Heart left ventricle (tissue), 13 donors: ENCODE measurements at regions not wholly inside any gene's neighbourhood (a gene's known extent, or its start where the extent isn't known, plus 50 kb on each side); places are given as distances from the start of the nearest gene placed in this dataset.

Source experiments
- CTCF ChIP-seq, 12 donors: fragments of 200-600 bp; sonication (generic) in 4 of 12; IDR thresholded peaks; one replicate each; pipeline versions ENCODE4 v1.5.0 to v1.8.0; 2018 to 2022; ENCODE audit warnings: antibody characterized with exemption in 12 of 12, mild to moderate bottlenecking in 5 of 12
- POLR2A ChIP-seq, 2 donors: fragments of 450-650 bp; IDR thresholded peaks; one replicate each; pipeline ENCODE4 v1.6.1; 2017; ENCODE audit warnings: antibody characterized with exemption in 2 of 2, mild to moderate bottlenecking in 2 of 2, moderate library complexity in 2 of 2
- donor health status: ischemic (EF 13 %, LVEDD 7.1; RV severe dilation, severe dysfunction).
- donor health status: DM: no; HTN: yes; CAD: no.
- donor health status: DM: no; HTN: no; CAD: no.
- donor health status: ischemic (EF 25% LVEDD 6.9; RV normal size, moderate dysfunction).
- donor health status: ischemic (EF 25% LVEDD 5.7; RV mildly dilated, moderate dysfunction).
- donor health status: ischemic (EF 35%, LVEDD 5.7; RV mildly dilated, moderate dysfunction).
- donor health status: nonischemic (EF 11% LVEDD 7.7; RV severe dilation, severe dysfunction).
- donor health status: DM: yes; HTN: yes; CAD: no.
- donor health status: PGD.
- donor health status: ischemic (EF 29% LVEDD 5.4; RV normal size, mild dysfunction).
- donor health status: nonischemic (EF 23%, LVEDD 6.1; RV moderate dilation, normal function).

DNA sequence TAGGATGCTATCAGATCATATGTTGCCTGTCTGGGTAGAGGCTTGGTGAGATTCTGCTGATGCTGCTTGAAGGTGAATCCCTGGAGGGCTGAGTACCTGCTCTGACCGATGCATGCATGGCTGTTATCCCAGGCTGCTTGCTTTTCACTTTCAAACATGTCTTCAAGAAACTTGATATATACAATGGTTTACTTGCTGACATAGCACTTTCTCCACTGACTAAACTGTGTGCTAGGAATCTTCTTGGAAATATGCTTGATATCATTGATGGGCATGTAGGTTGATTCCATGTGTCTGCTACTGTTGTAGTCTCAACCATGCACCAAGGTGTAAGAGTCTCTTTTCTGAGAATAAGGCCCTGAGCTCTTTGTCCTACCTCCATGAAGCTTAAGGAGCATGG lies 79.6 kb upstream of the WDR1 start:
- TF ChIP-seq CTCF (IDR thresholded peaks at IDR 0.05), result no peak
- TF ChIP-seq POLR2A (IDR thresholded peaks at IDR 0.05), result no peak
